ENCODE measurements at regions not wholly inside any gene's neighbourhood (a gene's known extent, or its start where the extent isn't known, plus 50 kb on each side); places are given as distances from the start of the nearest gene placed in this dataset.

GRCh38 chr18:47331641-47332040, 80.2 kb upstream of the SKOR2 start:
- no peak for TF ChIP-seq ZNF70 (CRISPR knock-in tag; IDR thresholded peaks at IDR 0.05)
- no peak for TF ChIP-seq TOX (CRISPR knock-in tag; IDR thresholded peaks at IDR 0.05; ENCODE audit: borderline replicate concordance)
- no peak for TF ChIP-seq PATZ1 (CRISPR knock-in tag; IDR thresholded peaks at IDR 0.05; ENCODE audit: borderline replicate concordance)
- TF ChIP-seq CREB5 (CRISPR knock-in tag; IDR thresholded peaks at IDR 0.05; ENCODE audit: low read depth) = no peak
- TF ChIP-seq TCF4 (CRISPR knock-in tag; IDR thresholded peaks at IDR 0.05; ENCODE audit: borderline replicate concordance) = no peak
